ENCODE measurements at regions not wholly inside any gene's neighbourhood (a gene's known extent, or its start where the extent isn't known, plus 50 kb on each side); places are given as distances from the start of the nearest gene placed in this dataset.

- TF ChIP-seq REST (IDR thresholded peaks at IDR 0.05; ENCODE audit: low read depth) (no peak), TCF12 (IDR thresholded peaks at IDR 0.05; ENCODE audit: low read depth) (no peak), YY1 (IDR thresholded peaks at IDR 0.05; ENCODE audit: low read depth) (no peak), TAF1 (IDR thresholded peaks at IDR 0.05; ENCODE audit: low read depth) (no peak)
Observed at GRCh38 chr17:5817475-5818395, 233.4 kb upstream of the NLRP1 start.

- TF ChIP-seq ZBTB7A (IDR thresholded peaks at IDR 0.05; ENCODE audit: low read depth) (no peak), EP300 (IDR thresholded peaks at IDR 0.05; ENCODE audit: borderline replicate concordance) (no peak), RAD21 (IDR thresholded peaks at IDR 0.05; ENCODE audit: low read depth) (no peak), REST (IDR thresholded peaks at IDR 0.05; ENCODE audit: low read depth) (no peak), TCF12 (IDR thresholded peaks at IDR 0.05; ENCODE audit: low read depth) (no peak), NFIC (IDR thresholded peaks at IDR 0.05) (no peak)
Observed at GRCh38 chr17:5819396-5819795, 235.1 kb upstream of the NLRP1 start.

- no peak for TF ChIP-seq ZBTB7A (IDR thresholded peaks at IDR 0.05; ENCODE audit: low read depth)
Observed at GRCh38 chr17:5819921-5820685, 235.8 kb upstream of the NLRP1 start.

- TF ChIP-seq NFIC (IDR thresholded peaks at IDR 0.05) (no peak), MAX (IDR thresholded peaks at IDR 0.05) (no peak), YY1 (IDR thresholded peaks at IDR 0.05; ENCODE audit: low read depth) (no peak), TEAD4 (IDR thresholded peaks at IDR 0.05) (no peak), USF1 (IDR thresholded peaks at IDR 0.05) (no peak), ZBTB7A (IDR thresholded peaks at IDR 0.05; ENCODE audit: low read depth) (no peak), EP300 (IDR thresholded peaks at IDR 0.05; ENCODE audit: borderline replicate concordance) (no peak), EGR1 (IDR thresholded peaks at IDR 0.05) (no peak), REST (IDR thresholded peaks at IDR 0.05; ENCODE audit: low read depth) (no peak), RAD21 (IDR thresholded peaks at IDR 0.05; ENCODE audit: low read depth) (no peak), CREB1 (IDR thresholded peaks at IDR 0.05; ENCODE audit: low read depth) (no peak), TCF12 (IDR thresholded peaks at IDR 0.05; ENCODE audit: low read depth) (no peak)
Observed at GRCh38 chr17:5820721-5821456, 236.6 kb upstream of the NLRP1 start.

GRCh38 chr17:5821803-5822202 lies 237.5 kb upstream of the NLRP1 start:
- TF ChIP-seq REST (IDR thresholded peaks at IDR 0.05; ENCODE audit: low read depth): no peak
- TF ChIP-seq YY1 (IDR thresholded peaks at IDR 0.05; ENCODE audit: low read depth): no peak
- TF ChIP-seq TCF12 (IDR thresholded peaks at IDR 0.05; ENCODE audit: low read depth): no peak
- no peak for TF ChIP-seq TAF1 (IDR thresholded peaks at IDR 0.05; ENCODE audit: low read depth)
- no peak for TF ChIP-seq CREB1 (IDR thresholded peaks at IDR 0.05; ENCODE audit: low read depth)
- TF ChIP-seq EGR1 (IDR thresholded peaks at IDR 0.05): no peak
- TF ChIP-seq ZBTB7A (IDR thresholded peaks at IDR 0.05; ENCODE audit: low read depth): no peak
- TF ChIP-seq TEAD4 (IDR thresholded peaks at IDR 0.05): no peak
- no peak for TF ChIP-seq NFIC (IDR thresholded peaks at IDR 0.05)
- no peak for TF ChIP-seq MAX (IDR thresholded peaks at IDR 0.05)
- TF ChIP-seq RAD21 (IDR thresholded peaks at IDR 0.05; ENCODE audit: low read depth): no peak
- no peak for TF ChIP-seq EP300 (IDR thresholded peaks at IDR 0.05; ENCODE audit: borderline replicate concordance)
- TF ChIP-seq FOXM1 (IDR thresholded peaks at IDR 0.05; ENCODE audit: borderline replicate concordance, low read depth): no peak
- TF ChIP-seq CEBPB (IDR thresholded peaks at IDR 0.05): no peak
- no peak for TF ChIP-seq USF1 (IDR thresholded peaks at IDR 0.05)

All from Ishikawa (cell line).